ENCODE measurements at regions not wholly inside any gene's neighbourhood (a gene's known extent, or its start where the extent isn't known, plus 50 kb on each side); places are given as distances from the start of the nearest gene placed in this dataset.

- no peak for DNase-seq
Measured at GRCh38 chr16:86018071-86018470, 119.1 kb downstream of the IRF8 start.

GRCh38 chr16:86018487-86018886 lies 119.5 kb downstream of the IRF8 start:
- DNase-seq, result peak; percentile 36 to 88 (median 84)

- DNase-seq, result no peak
Measured at GRCh38 chr16:86018941-86019340, 120.0 kb downstream of the IRF8 start.

- no peak for DNase-seq
Measured at GRCh38 chr16:86019446-86020047, 120.6 kb downstream of the IRF8 start.

- no peak for DNase-seq
Measured at GRCh38 chr16:86020971-86021370, 122.0 kb downstream of the IRF8 start.

- DNase-seq, result no peak
Measured at GRCh38 chr16:86022381-86022960, 123.5 kb downstream of the IRF8 start.

- no peak for DNase-seq
Measured at GRCh38 chr16:86024210-86024609, 125.2 kb downstream of the IRF8 start.

GRCh38 chr16:86025706-86026105 lies 126.7 kb downstream of the IRF8 start:
- DNase-seq, result no peak

GRCh38 chr16:86026171-86026910 lies 127.4 kb downstream of the IRF8 start:
- no peak for DNase-seq

GRCh38 chr16:86026916-86027315 lies 128.0 kb downstream of the IRF8 start:
- no peak for DNase-seq

GRCh38 chr16:86027373-86028126 lies 128.6 kb downstream of the IRF8 start:
- no peak for DNase-seq

- peak in 2 of 3 donors; percentile 40 to 74 for DNase-seq
Measured at GRCh38 chr16:86029131-86029741, 130.3 kb downstream of the IRF8 start.

GRCh38 chr16:86030116-86030515 lies 131.2 kb downstream of the IRF8 start:
- DNase-seq, result no peak

- no peak for DNase-seq
Measured at GRCh38 chr16:86031141-86031678, 132.2 kb downstream of the IRF8 start.

GRCh38 chr16:86033016-86033474 lies 134.1 kb downstream of the IRF8 start:
- DNase-seq, result peak in 2 of 3 donors; percentile 34 to 83

GRCh38 chr16:86033971-86034370 lies 135.0 kb downstream of the IRF8 start:
- DNase-seq, result no peak

- peak in 2 of 3 donors; percentile 39 to 70 for DNase-seq
Measured at GRCh38 chr16:86034421-86034919, 135.5 kb downstream of the IRF8 start.

GRCh38 chr16:86035906-86036305 lies 136.9 kb downstream of the IRF8 start:
- no peak for DNase-seq

- no peak for DNase-seq
Measured at GRCh38 chr16:86037999-86038925, 139.3 kb downstream of the IRF8 start.

- no peak for DNase-seq
Measured at GRCh38 chr16:86038926-86039310, 140.0 kb downstream of the IRF8 start.

All from muscle of back (tissue), 3 donors.